ENCODE measurements at regions not wholly inside any gene's neighbourhood (a gene's known extent, or its start where the extent isn't known, plus 50 kb on each side); places are given as distances from the start of the nearest gene placed in this dataset.

DNA sequence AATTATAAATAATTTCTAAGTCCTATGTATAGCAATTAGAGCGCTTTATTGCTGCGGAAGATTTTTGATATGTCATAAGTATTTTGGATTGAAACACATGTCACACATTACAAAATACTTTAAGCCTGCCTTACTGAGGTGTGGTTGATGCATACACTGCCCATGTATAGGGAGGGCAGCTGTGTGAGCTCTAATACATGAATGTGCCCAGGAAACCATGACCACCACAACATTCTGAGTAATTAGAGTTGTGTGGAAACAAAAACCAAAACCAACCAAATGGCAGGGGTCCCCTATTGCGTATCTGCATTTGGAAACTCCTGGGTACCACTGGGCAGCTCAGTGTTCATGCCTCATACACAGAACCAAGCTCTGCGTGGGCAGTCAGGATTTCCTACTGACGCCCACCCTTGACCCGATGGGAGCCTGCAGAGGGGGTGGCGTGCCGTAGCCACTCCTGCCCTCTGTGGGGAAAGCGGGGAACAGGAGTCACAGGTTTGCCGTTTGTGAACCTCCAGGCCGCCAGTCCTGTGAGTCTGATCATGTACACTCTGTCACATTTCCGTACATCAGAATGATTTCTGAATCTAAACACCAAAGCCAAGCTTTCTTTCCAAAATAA, 50.9 kb upstream of the PDE10A start:
- no peak overlapping the region for H3K4me3 ChIP-seq (replicated peaks in 1 of 3; ENCODE audit: insufficient read depth in 1 of 3, low read depth in 2 of 3, low read length in 3 of 3)
- H3K79me2 ChIP-seq (ENCODE audit: insufficient read depth, low read length): no peaks in the 10 kb centered on the region
- H4K20me1 ChIP-seq (ENCODE audit: insufficient read depth, low read length): no peaks in the 10 kb centered on the region
- H3K9ac ChIP-seq (ENCODE audit: insufficient read depth, low read depth, low read length): no peak overlapping the region
- ATAC-seq (no peak), FAIRE-seq (no peak), DNase-seq (ENCODE audit: low spot score) (no peak)
- H3K27ac ChIP-seq (ENCODE audit: extremely low read length, insufficient read depth, low read length): no peak overlapping the region
- peaks cover 11 to 62% of the 10 kb centered on the region in 2 experiments; a peak in 4 of 5 replicates for H3K27me3 ChIP-seq (ENCODE audit: control insufficient read depth in 1 of 2, insufficient read depth in 2 of 2, low read length in 2 of 2)
- H2AFZ ChIP-seq (ENCODE audit: low read length): no peak overlapping the region
- in situ Hi-C loops (cut with HindIII; ENCODE audit: extremely low pct_ligation_motif_present, low pct_unique_long_range_greater_than_20kb): no loop called here
- ChIA-PET POLR2A (no interaction called here), CTCF (ENCODE audit: low intra/inter-chr PET ratio, low total read pairs) (no interaction called here)
- WGBS (ENCODE audit: low lambda C conversion rate): 30% methylated on average over 12 of the region's 12 CpGs
- H3K4me1 ChIP-seq (ENCODE audit: insufficient read depth, low read length): no peaks in the 10 kb centered on the region
- no peak overlapping the region for H3K4me2 ChIP-seq (ENCODE audit: low read depth, low read length)
- H3K9me3 ChIP-seq (ENCODE audit: low read length): no peaks in the 10 kb centered on the region
- H3K36me3 ChIP-seq (replicated peaks in 1 of 2; ENCODE audit: control insufficient read depth in 1 of 2, insufficient read depth in 2 of 2, low read length in 2 of 2): no peaks in the 10 kb centered on the region
- TF ChIP-seq, protein P1, sequence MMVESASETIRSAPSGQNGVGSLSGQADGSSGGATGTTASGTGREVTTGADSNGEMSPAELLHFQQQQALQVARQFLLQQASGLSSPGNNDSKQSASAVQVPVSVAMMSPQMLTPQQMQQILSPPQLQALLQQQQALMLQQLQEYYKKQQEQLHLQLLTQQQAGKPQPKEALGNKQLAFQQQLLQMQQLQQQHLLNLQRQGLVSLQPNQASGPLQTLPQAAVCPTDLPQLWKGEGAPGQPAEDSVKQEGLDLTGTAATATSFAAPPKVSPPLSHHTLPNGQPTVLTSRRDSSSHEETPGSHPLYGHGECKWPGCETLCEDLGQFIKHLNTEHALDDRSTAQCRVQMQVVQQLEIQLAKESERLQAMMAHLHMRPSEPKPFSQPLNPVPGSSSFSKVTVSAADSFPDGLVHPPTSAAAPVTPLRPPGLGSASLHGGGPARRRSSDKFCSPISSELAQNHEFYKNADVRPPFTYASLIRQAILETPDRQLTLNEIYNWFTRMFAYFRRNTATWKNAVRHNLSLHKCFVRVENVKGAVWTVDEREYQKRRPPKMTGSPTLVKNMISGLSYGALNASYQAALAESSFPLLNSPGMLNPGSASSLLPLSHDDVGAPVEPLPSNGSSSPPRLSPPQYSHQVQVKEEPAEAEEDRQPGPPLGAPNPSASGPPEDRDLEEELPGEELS (CRISPR knock-in tag; IDR thresholded peaks at IDR 0.05): no peak
- TF ChIP-seq RBM22 (optimal IDR thresholded peaks at IDR 0.05; ENCODE audit: low read length) (no peak), ZFP36L2 (CRISPR knock-in tag; IDR thresholded peaks at IDR 0.05) (no peak), ZGPAT (CRISPR knock-in tag; IDR thresholded peaks at IDR 0.05) (no peak), ZNF468 (CRISPR knock-in tag; IDR thresholded peaks at IDR 0.05) (no peak), MAFF (IDR thresholded peaks at IDR 0.05; ENCODE audit: low read depth, low read length) (no peak), SCMH1 (CRISPR knock-in tag; IDR thresholded peaks at IDR 0.05; ENCODE audit: borderline replicate concordance) (no peak), ZNF776 (CRISPR knock-in tag; IDR thresholded peaks at IDR 0.05) (no peak), GFI1 (CRISPR knock-in tag; IDR thresholded peaks at IDR 0.05; ENCODE audit: borderline replicate concordance) (no peak), ZNF800 (CRISPR knock-in tag; IDR thresholded peaks at IDR 0.05) (no peak), ZSCAN5A (CRISPR knock-in tag; IDR thresholded peaks at IDR 0.05; ENCODE audit: borderline replicate concordance) (no peak), ARNT2 (CRISPR knock-in tag; IDR thresholded peaks at IDR 0.05; ENCODE audit: low read depth) (no peak), TMF1 (CRISPR knock-in tag; IDR thresholded peaks at IDR 0.05; ENCODE audit: low read depth) (no peak), ATF7-NPFF (CRISPR knock-in tag; IDR thresholded peaks at IDR 0.05; ENCODE audit: low read depth) (no peak), AHR (CRISPR knock-in tag; IDR thresholded peaks at IDR 0.05) (no peak)
- TF ChIP-seq, protein P2, sequence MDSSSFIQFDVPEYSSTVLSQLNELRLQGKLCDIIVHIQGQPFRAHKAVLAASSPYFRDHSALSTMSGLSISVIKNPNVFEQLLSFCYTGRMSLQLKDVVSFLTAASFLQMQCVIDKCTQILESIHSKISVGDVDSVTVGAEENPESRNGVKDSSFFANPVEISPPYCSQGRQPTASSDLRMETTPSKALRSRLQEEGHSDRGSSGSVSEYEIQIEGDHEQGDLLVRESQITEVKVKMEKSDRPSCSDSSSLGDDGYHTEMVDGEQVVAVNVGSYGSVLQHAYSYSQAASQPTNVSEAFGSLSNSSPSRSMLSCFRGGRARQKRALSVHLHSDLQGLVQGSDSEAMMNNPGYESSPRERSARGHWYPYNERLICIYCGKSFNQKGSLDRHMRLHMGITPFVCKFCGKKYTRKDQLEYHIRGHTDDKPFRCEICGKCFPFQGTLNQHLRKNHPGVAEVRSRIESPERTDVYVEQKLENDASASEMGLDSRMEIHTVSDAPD (CRISPR knock-in tag; IDR thresholded peaks at IDR 0.05): no peak
- TF ChIP-seq, protein P3, sequence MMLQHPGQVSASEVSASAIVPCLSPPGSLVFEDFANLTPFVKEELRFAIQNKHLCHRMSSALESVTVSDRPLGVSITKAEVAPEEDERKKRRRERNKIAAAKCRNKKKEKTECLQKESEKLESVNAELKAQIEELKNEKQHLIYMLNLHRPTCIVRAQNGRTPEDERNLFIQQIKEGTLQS (CRISPR knock-in tag; IDR thresholded peaks at IDR 0.05): no peak
- no TSS peak for BruUV-seq (replicated peaks)
- intact Hi-C loops (cut with micrococcal nuclease; ENCODE audit: unreplicated experiment): no loop called here
